Stomach (tissue), 4 donors: ENCODE measurements at regions not wholly inside any gene's neighbourhood (a gene's known extent, or its start where the extent isn't known, plus 50 kb on each side); places are given as distances from the start of the nearest gene placed in this dataset.

Experiments
- EP300 ChIP-seq: sonication (generic); formaldehyde crosslinking; IDR thresholded peaks from one replicate; pipeline ENCODE4 v1.6.1; 2017; ENCODE audit warnings: antibody characterized with exemption
- POLR2AphosphoS5 ChIP-seq, 3 donors: sonication (generic); formaldehyde crosslinking; IDR thresholded peaks; one replicate each; pipeline ENCODE4 v1.6.1; 2016; ENCODE audit warnings: antibody characterized with exemption in 3 of 3
- TF ChIP-seq, protein P1 (sequence below), 7 experiments: fragments of 450-650 bp in 4 of 7; fragments of 200-600 bp in 3 of 7; sonication (generic) in 3 of 7; IDR thresholded peaks; one replicate each; pipeline ENCODE4 v1.5.1; 2016 to 2019; ENCODE audit warnings: antibody characterized with exemption in 7 of 7, control low read depth in 2 of 7, mild to moderate bottlenecking in 1 of 7

DNA sequence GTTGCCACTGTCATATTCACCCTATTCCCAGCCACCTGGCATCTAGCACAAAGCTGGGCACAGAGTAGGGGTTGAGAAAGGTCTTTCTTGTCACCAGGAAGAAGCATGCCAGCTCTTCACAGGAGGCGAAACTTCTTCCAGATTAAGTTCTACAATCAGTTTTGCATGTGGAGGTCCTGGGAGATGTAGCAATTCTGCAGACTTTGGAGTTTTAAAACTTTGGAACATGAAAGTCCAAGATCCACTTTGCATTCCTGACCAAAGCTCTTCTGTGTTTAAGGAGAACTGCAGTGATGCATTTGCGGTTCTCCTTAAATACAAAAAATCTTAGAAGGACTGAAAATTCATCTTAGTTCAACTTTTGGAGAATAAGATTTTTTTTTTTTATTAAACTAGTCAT is 258.5 kb upstream of the USP24 start:
- TF ChIP-seq, protein P1, sequence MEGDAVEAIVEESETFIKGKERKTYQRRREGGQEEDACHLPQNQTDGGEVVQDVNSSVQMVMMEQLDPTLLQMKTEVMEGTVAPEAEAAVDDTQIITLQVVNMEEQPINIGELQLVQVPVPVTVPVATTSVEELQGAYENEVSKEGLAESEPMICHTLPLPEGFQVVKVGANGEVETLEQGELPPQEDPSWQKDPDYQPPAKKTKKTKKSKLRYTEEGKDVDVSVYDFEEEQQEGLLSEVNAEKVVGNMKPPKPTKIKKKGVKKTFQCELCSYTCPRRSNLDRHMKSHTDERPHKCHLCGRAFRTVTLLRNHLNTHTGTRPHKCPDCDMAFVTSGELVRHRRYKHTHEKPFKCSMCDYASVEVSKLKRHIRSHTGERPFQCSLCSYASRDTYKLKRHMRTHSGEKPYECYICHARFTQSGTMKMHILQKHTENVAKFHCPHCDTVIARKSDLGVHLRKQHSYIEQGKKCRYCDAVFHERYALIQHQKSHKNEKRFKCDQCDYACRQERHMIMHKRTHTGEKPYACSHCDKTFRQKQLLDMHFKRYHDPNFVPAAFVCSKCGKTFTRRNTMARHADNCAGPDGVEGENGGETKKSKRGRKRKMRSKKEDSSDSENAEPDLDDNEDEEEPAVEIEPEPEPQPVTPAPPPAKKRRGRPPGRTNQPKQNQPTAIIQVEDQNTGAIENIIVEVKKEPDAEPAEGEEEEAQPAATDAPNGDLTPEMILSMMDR (IDR thresholded peaks at IDR 0.05), result no peak
- TF ChIP-seq EP300, result no peak
- no peak for TF ChIP-seq POLR2AphosphoS5 (IDR thresholded peaks at IDR 0.05)
